KMS-11 (cell line): ENCODE measurements at regions not wholly inside any gene's neighbourhood (a gene's known extent, or its start where the extent isn't known, plus 50 kb on each side); places are given as distances from the start of the nearest gene placed in this dataset.

Experiments used
- H2AFZ ChIP-seq: fragments of 200-600 bp; sonication (generic); 2 replicates; pipeline ENCODE4 v1.6.1; 2016; ENCODE audit warnings: antibody characterized with exemption, mixed run types, low read depth
- H3K27ac ChIP-seq: fragments of 200-600 bp; sonication (generic); 2 replicates; pipeline ENCODE4 v1.6.1; 2016; ENCODE audit warnings: mild to moderate bottlenecking, mixed run types
- H3K27me3 ChIP-seq: fragments of 200-600 bp; sonication (generic); 2 replicates; pipeline ENCODE4 v1.6.1; 2017; ENCODE audit warnings: mild to moderate bottlenecking, low read depth, mixed run types, moderate library complexity; ENCODE audit not compliant: insufficient read depth
- H3K36me3 ChIP-seq: fragments of 200-600 bp; sonication (generic); 2 replicates; pipeline ENCODE4 v1.6.1; 2017; ENCODE audit warnings: mild to moderate bottlenecking, mixed run types; ENCODE audit not compliant: insufficient read depth
- H3K4me1 ChIP-seq: fragments of 200-600 bp; sonication (generic); 2 replicates; pipeline ENCODE4 v1.6.1; 2016; ENCODE audit warnings: mild to moderate bottlenecking, low read depth, mixed run types; ENCODE audit not compliant: poor library complexity, severe bottlenecking
- H3K4me2 ChIP-seq: fragments of 200-600 bp; sonication (generic); 2 replicates; pipeline ENCODE4 v1.7.0; 2016; ENCODE audit warnings: mild to moderate bottlenecking, mixed run types
- H3K4me3 ChIP-seq: fragments of 200-600 bp; sonication (generic); IDR thresholded peaks from 2 replicates; pipeline ENCODE4 v1.6.1; 2017; ENCODE audit warnings: low read depth, low read length, mixed read lengths; ENCODE audit not compliant: insufficient read depth
- H3K79me2 ChIP-seq: fragments of 200-600 bp; sonication (generic); 2 replicates; pipeline ENCODE4 v1.6.1; 2016; ENCODE audit warnings: low read depth, mixed run types; ENCODE audit not compliant: insufficient read depth
- H3K9ac ChIP-seq: fragments of 200-600 bp; sonication (generic); 2 replicates; pipeline ENCODE4 v1.6.1; 2016; ENCODE audit warnings: mild to moderate bottlenecking, mixed run types
- H4K20me1 ChIP-seq: fragments of 200-600 bp; sonication (generic); 2 replicates; pipeline ENCODE4 v1.6.1; 2016; ENCODE audit warnings: mild to moderate bottlenecking, mixed run types; ENCODE audit not compliant: insufficient read depth
- CTCF ChIP-seq: fragments of 200-600 bp; sonication (generic); conservative IDR thresholded peaks from 2 replicates; pipeline ENCODE4 v1.6.1; 2017; ENCODE audit warnings: low read depth, mild to moderate bottlenecking, antibody characterized with exemption, low read length, moderate library complexity, mixed read lengths

DNA sequence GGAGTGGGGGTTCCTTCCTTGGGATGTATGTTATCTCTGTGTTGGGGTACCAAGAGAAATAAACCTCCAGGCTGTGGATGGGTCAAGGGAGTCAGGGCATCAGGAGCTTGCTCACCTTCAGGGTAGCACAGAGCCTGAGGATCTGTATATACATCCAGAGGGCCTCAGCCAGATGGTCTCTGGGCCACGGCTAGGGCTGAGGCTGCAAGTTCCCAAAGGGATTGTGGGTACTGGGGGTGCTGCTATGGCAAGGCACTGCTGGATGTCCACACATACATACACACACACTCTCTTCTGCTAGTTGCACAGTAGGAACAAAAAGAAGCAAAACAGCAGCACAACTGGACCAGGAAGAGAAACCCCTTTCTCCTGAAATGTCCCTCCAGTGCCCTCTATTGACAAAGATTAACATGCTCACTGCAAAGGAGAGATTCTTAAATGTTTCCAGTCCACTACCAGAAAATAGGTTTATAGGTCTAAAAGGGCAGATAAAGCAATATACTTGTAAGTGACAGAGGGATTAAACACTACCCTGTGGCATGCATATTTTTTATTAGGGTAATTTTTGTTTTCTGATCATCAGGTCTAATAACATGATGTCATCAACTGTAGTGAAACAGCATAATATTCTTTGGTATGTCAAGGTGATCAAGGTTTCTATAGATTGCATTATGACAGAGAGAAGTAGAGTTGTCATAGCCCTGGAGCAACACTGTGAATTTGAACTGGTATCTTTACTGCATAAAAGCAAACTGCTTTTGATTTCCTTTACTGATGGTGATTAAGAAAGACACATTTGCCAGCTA is 56.3 kb upstream of the KCNN2 start:
- H3K27ac ChIP-seq: no peak overlapping the region
- peak overlapping the region; percentile 44; the same call in 1 of the 2 replicates for H2AFZ ChIP-seq
- peak; percentile 36 for TF ChIP-seq CTCF

DNA sequence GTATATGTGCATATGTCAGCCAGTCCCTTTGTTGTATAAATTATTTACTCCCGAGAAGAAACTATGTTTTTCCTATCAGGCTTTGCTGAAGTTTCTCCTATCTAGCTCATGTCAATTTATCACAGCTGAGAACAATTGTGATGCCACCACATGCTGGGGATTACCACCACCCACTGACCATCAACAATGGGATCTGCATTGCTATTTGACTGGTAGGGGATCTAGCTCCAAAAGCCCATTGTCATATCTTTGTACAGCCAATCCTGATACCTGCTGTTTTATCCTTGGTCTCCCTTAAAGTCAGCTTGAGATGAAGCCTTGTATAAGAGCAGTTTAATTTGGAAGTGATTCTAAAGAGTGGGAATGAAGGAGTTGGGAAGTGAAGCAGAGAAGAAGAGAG is 53.9 kb upstream of the KCNN2 start:
- H3K27me3 ChIP-seq: no peaks in the 10 kb centered on the region
- no peak overlapping the region for H2AFZ ChIP-seq
- no peak overlapping the region for H3K4me2 ChIP-seq
- TF ChIP-seq CTCF: no peak
- H3K4me1 ChIP-seq: no peaks in the 10 kb centered on the region
- H3K36me3 ChIP-seq: no peaks in the 10 kb centered on the region
- H3K9ac ChIP-seq: no peak overlapping the region
- no peak overlapping the region for H3K27ac ChIP-seq
- no peak overlapping the region for H3K4me3 ChIP-seq
- H4K20me1 ChIP-seq: no peaks in the 10 kb centered on the region
- H3K79me2 ChIP-seq: no peaks in the 10 kb centered on the region

More for the DNA sequence above, 56.3 kb upstream of the KCNN2 start:
- H3K36me3 ChIP-seq: no peaks in the 10 kb centered on the region
- no peaks in the 10 kb centered on the region for H3K27me3 ChIP-seq
- no peaks in the 10 kb centered on the region for H3K4me1 ChIP-seq
- H3K79me2 ChIP-seq: no peaks in the 10 kb centered on the region
- H4K20me1 ChIP-seq: no peaks in the 10 kb centered on the region
- H3K4me3 ChIP-seq: no peak overlapping the region
- H3K9ac ChIP-seq: no peak overlapping the region
- H3K4me2 ChIP-seq: no peak overlapping the region

GRCh38 chr5:114308508-114308907 is 53.4 kb upstream of the KCNN2 start:
- no peaks in the 10 kb centered on the region for H4K20me1 ChIP-seq
- no peak overlapping the region for H3K27ac ChIP-seq
- H3K9ac ChIP-seq: no peak overlapping the region
- H3K4me1 ChIP-seq: no peaks in the 10 kb centered on the region
- H3K36me3 ChIP-seq: no peaks in the 10 kb centered on the region
- H3K79me2 ChIP-seq: no peaks in the 10 kb centered on the region
- no peak overlapping the region for H3K4me3 ChIP-seq
- no peaks in the 10 kb centered on the region for H3K27me3 ChIP-seq
- H3K4me2 ChIP-seq: no peak overlapping the region
- TF ChIP-seq CTCF: no peak
- H2AFZ ChIP-seq: no peak overlapping the region

DNA sequence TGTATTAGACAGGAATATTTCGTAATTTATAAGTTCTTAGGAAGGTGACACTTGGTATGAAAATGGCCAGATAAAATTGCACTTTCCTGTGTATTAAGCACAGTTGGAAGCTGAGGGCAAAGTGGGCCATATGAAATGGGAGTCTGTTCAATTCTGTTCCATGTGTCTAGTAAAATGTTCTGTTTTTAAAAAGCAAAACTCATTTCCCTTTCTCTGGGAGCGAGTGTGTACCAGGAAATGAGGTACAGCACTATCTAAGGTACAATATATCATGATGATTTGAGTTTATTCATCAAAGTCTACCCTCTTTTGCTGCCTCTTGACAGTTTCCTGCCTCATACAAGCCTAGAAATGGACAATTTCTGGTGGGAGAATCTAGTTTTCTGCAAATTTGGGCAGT is 51.2 kb upstream of the KCNN2 start:
- no peak for TF ChIP-seq CTCF
- Histone ChIP-seq H2AFZ (no peak overlapping the region), H4K20me1 (no peaks in the 10 kb centered on the region), H3K27me3 (no peaks in the 10 kb centered on the region), H3K4me3 (no peak overlapping the region), H3K79me2 (no peaks in the 10 kb centered on the region), H3K36me3 (no peaks in the 10 kb centered on the region), H3K4me1 (no peaks in the 10 kb centered on the region), H3K4me2 (no peak overlapping the region), H3K27ac (no peak overlapping the region), H3K9ac (no peak overlapping the region)
